ENCODE measurements at regions not wholly inside any gene's neighbourhood (a gene's known extent, or its start where the extent isn't known, plus 50 kb on each side); places are given as distances from the start of the nearest gene placed in this dataset.

DNA sequence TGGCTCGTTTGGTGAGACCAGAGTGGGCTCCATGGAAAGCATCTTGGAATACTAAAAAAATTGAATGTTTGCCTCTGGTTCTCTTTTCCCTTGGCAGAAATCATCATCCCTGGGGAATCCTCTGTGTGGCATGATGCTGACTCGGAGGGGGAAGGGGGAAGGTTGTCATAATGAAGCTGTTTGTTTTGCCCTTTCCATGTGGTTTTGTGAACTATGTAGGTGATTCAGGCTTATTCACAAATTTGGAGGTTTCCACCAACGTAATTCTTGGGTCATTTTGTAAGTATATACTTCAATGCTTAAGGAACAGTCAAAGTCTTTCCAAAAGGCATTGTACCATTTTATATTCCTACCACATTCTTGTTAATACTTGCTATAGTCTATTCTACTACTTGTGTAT lies 754.0 kb upstream of the FAT3 start:
- DNase-seq (ENCODE audit: low spot score): no peak

DNA sequence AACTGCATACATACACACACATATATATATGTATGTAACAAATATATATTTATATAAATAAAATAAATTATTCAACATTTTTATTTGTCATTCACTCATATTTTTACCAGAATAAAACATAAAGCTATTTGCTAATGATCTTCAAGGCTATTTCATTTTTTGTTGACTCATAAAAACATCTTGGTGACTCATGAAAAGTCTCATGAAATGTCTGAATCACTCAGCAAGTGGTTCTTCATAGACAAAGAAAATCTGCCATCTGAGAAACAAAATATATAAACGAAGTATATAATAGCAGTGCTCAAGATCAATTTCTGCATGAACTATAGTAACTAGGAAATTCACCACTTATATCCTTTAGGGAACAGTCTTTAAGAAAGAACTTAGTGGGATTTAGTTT lies 764.8 kb upstream of the FAT3 start:
- DNase-seq (ENCODE audit: low spot score): no peak

DNA sequence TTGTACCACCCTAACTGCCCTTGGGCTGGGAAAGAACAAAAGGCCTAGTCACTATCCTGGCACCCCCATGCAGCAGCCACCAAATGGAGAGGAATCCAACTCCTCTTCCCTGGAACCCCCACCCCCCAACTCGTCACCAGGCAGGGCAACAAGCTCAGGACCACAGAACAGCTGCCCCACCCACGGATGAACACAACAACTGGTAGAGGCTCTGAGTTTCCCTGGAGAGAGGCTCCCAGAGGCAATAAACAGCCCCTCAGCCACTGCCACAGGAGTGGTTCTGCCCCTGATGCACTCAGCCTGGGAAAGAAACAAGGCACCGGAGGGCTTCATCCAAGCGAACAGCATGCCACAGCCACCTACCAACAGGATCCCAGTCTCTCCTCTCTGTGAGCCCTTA lies 778.4 kb upstream of the FAT3 start:
- no peak for DNase-seq (ENCODE audit: low spot score)

DNA sequence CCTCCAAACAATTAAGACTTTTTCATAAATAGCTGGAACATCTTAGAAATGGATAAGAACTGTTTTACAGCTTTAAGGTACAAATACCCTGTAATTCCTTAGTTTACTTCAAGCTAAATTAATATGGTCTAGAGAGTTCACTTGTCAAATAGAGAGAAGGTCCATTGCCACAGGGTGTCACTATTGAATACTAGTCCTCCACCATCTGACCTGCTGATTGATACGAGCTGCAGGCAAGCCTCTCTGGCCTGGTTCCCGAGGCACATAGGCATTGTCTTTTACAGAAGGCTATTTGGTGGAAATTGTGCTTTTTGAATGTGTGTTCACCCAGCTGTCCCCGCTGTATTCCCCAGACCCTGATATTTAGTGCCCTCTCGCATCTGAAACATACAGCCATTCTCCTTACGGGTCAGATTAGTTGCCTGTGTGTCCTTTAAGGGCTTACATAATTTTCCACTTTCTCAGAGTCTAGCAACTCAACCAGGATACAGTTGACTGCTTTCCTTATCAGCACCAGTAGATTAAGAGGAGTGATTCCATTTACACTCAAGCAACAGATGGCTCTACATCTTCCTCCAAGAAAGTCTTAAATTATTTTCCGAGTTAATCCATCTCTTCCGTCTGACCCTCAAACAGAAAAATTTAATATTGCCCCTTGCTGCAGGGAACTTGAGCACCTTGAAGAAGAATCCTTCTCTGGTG lies 788.8 kb upstream of the FAT3 start:
- no peak for DNase-seq (ENCODE audit: low spot score)

DNA sequence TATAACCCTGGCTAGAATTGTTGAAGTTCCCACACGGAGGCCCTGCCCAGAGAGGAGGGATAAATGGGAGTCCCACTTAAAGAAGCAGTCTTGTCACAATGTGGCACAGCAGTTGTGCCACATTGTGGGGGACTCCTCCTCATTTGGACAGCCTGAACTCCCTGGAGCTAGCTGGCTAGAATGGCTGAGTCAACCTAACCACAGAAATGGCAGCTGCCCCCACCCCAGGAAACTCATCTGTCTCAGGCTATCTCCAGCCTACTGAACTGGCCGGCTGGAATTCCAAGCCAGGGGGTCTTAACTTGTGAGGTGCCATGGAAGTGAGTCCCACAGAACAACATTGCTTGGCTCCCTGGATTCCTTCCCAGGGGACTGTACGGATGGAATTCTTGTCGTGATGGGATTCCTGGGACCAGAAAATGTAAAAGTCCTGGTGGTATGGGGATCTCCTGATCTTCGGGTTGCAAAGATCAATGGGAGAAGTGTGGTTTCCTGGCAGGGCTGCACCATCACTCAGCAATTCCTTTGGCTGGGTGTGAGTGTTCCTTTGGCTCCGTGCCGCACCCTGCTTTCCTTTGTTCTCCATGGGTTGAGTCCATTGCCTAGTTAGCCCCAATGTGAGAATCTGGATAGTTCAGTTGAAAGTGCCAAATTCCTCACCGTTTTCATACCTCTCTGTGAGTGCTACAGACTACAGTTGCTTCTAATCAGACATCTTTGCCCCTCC lies 791.2 kb upstream of the FAT3 start:
- DNase-seq (ENCODE audit: low spot score): no peak

DNA sequence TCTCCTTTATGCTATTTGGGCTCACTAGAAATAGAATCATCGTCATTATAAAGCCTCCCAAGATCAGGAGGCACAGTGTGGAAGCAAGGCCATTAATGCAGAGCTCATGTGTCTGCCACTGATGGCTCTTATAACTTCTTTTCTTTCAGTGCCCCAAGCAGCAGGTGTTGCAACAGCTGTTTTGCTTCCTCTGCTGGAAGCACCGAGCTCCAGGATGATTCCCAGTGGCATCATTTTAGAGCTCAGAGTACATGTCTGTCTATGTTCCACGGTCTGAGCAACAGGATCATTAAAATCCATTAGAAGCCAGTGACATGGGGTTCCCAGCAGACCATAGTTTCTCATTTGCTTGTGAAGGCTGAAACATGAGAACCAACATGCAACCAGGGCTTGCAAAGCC lies 803.0 kb upstream of the FAT3 start:
- no peak for DNase-seq (ENCODE audit: low spot score)

DNA sequence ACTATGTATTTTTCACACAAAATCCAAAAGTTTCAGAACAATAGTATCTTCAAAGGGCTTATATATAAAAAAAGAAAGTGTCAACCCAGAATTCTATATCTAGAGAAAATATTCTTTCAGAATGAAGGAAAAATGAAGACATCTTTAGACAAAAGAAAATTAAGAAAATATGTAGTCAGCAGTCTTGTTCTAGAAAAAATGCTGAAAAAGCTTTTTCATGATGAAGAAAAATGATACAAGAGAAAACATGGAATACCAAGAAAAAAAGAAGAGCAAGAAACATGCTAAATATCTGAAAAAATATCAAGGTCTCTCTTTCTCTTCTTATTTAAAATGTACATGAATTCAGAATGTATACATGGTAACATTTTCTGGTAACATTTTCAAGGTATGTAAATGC lies 816.8 kb upstream of the FAT3 start:
- no peak for DNase-seq (ENCODE audit: low spot score)

DNA sequence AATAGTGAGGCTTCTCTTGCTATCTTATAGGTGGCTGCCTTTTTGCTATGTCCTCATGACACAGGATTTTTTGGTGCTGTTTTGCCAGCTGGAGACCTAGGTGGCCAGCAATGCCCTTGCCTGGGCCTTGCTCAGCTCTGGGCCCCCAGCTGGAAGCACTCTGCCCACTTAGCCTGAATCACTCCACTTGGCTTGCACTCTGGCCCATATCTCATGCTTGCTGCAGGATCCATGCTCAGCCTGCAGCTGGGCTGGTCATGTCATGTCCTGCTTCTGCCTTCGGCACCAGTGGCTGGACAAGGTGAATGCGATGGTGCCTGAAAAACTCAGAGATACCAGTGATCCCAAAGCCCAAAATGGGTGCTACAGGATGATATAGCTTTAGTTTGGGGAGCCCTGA lies 818.6 kb upstream of the FAT3 start:
- no peak for DNase-seq (ENCODE audit: low spot score)

DNA sequence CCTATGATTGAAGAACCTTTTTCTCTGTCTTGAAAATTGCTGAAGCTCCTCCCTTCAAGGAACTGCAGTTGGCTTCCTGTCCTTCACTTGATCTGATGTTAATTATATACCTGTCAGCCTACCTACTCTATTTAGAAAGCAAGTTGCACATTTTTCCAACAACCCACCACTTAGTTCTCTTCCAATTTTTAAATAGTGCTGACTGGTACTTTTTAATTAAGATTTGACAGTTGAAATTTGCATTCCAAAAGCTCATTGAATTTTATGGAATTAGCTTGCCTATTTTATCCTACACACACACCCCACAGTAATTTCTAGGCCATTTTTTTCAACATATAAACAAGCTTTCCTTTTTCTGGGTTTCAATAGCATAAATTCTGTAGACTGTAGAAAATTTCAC lies 820.3 kb upstream of the FAT3 start:
- no peak for DNase-seq (ENCODE audit: low spot score)

DNA sequence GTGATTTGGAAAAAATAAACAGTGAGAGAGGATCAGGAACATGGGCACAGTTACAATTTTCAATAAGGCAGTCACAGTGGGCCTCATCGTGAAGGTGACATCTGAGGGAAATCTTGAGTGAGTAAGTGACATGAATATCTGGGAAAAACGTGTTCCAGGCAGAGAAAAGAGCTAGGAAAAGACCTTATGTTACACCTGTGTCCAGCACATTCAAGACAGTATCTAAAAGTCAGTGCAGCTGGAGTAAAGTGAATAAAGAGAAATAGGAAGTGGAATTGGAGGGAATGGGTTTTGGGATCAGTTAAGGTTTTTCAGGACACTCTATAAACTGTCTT lies 827.5 kb upstream of the FAT3 start:
- no peak for DNase-seq (ENCODE audit: low spot score)

DNA sequence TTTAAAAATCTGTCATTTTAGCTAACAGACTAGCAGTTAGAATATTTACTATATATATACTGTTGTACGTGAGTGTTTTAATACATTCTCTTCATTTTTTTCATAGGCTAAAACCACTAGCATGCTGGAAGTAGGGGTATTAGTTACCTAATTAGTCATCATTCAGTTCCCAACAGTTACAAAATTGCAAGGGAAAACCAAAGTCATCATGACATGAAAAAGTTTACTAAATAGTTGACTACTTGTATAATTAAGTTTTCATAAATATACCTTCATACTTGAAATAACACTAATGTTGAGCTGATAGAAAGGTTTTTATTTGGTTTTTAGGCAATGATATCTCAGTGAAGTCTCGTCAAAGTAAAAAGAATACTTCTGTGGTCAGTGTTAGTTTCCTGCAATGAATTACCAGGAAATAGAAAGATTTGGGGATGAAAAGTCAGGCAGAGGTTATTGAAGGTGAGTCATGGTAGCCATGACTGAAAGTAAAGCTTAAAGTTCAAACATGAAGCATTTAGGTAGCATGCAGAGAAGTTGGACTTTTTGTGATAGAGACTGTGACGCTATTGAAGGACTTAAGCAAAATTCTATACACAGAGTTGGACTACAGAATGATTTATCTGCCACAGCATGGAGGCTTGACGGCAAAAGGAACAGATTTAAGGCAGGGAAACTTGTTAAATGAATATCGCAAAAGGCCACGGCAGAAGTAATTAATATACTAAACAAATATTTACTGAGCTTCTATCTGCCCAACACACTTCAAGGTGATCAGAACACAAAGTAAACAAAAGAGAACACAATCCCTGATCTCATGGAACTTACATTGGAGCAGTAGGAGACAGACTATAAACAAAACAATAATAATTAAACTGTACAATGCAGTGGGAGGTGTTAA lies 828.1 kb upstream of the FAT3 start:
- peak; percentile 11 for DNase-seq (ENCODE audit: low spot score)

DNA sequence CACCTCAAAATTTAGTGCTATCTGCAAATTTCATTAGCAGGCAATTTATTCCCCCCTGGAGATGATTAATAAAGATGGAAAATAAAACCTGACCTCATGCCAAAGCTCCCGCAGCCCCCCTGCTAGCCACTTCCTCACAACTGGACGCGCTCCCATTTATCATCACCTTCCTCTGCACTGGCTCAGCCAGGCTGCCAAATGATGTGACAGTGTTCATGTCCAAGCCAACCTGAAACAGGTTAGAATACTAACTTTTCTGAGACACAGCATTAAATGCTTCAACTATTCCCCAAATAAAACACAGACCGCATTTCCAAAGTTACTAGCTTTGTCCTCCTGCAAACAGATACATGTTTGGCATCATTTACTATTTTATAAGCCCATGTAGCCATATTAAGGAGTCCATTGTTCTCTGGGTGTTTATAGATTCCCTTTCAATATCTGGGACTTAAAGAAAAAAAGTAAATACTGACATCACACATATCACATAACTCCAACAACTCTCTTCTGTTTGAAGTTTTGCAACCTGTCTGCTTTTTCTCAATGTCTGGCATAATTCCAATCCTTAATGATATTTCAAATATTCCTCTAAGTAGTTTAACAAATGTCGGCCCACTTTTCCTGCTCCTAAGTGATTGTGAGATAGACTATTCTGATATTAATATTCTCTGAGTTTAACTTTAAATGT lies 829.7 kb upstream of the FAT3 start:
- DNase-seq (ENCODE audit: low spot score): no peak

DNA sequence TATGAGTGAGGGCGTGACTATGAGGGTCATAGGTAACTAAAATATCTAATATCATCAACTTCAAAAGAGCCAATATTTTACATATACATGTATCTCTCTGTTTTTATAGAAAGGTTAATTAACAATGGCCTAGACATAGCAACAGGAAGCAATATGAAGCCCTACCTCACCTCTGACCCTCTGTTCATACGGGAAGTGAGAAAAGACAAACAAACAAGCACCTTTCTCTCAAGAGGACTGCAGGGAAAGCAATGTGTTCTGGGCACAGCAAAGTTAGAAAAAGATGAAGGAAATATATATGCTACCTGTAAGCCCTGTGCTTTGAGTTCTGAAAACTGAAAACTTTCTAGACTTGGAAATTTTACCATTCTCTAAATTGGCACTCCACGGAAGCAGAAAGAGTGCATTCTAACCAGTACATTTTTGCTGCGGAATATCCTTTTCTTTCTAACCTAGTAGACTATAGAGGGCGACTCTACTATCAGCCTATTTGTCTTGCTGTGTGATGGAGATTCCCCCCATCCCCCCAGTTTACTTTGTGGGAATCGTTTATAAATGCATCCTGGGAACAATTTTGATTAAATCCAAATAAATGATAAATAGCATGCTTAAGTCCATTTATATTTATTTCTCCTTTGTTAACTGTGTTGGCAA lies 830.4 kb upstream of the FAT3 start:
- DNase-seq (ENCODE audit: low spot score): no peak

DNA sequence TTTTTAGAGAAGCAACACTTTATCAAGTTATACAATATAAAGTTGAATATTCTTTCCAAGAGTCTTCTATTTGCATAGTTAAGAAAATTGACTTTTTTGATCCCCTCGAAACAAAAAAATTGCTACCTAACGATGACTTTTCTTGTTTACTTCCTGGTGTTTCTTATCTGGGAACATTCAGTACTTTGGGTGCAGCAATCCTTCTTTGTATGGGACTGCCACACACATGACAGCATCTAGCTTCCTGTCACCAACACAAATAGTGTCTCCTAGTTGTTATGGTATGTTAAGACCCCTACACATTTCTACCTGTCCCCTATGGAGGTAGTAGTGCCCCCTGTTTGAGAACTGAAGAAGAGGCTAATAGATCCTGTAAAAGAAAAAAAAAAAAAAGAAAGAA lies 841.7 kb upstream of the FAT3 start:
- DNase-seq (ENCODE audit: low spot score): no peak

DNA sequence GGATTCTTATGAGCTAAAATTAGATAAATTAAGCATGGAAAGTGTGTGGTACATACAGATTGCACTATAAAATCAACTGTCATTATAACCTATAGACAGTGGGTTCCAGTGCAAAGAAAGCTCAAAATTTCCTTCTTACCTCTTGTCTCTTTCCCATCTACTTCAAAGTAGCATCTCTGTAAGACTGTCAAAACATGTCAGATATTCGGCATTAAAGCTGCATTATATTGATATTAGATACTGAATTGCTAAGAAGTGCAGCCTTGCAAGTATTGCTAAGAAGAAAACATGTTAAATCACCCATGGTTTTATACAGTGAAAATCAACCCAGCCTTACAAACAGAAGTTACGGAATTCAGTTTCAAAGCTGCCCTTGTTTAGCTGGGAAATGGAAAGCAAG lies 849.8 kb upstream of the FAT3 start:
- DNase-seq (ENCODE audit: low spot score): no peak

DNA sequence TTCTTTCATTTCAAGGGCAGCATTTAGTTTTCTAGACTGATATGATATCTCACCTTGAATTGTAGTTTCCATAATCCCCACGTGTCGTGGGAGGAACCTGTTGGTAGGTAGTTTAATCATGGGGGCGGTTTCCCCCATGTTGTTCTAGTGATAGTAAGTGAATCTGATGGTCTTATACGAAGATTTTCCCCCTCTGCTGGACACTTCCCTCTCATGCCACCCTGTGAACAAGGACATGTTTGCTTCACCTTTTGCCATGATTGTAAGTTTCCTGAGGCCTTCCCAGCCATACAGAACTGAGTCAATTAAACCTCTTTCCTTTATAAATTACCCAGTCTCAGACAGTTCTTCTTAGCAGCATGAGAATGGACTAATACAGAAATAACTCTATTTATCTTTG lies 851.1 kb upstream of the FAT3 start:
- DNase-seq (ENCODE audit: low spot score): no peak

DNA sequence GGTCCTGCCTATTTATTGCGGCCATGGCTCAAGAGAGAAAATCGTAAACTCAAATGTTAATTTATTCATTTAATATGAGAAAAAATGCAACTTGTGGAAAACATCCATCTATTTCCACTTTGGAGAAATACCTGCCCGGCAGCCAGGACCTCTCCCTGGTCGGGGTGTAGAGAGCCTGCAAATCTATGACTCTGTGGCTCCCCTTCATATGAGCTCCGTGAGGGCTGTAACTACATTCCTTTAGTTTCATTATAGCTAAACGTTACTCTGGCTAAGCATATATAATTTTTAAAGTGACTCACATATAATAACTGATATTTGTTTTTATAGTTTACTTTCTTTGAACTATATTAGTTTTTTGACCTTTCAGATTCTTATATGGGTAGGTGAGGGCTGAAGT lies 857.8 kb upstream of the FAT3 start:
- DNase-seq (ENCODE audit: low spot score): no peak

DNA sequence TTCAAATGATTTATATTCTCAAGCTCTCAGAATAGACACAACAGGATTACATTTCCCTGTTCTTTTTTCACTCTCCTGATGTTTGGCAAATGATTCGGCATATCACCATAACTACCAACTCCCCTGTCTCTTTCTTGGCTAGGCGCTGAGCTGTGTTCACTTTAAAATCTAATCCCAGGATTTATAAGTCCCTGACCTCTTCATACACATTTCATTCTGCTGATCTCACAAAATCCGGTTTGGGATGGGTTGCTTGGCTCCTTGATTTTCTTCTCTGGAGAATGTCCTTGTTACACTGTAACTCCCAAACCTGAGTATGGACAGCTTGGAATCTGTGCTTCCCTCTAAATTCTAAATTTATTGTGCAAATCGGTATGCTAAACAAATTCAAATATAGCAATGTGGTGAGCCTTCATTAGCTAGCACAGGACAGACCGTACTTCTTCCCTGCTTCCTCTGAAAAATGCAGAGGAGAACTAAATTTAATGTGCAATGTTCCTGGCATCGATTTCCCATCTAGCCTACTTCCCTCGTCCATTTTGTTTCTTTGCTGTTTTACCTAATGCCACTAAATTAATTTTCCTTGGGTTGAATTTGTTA lies 858.5 kb upstream of the FAT3 start:
- DNase-seq (ENCODE audit: low spot score): no peak

DNA sequence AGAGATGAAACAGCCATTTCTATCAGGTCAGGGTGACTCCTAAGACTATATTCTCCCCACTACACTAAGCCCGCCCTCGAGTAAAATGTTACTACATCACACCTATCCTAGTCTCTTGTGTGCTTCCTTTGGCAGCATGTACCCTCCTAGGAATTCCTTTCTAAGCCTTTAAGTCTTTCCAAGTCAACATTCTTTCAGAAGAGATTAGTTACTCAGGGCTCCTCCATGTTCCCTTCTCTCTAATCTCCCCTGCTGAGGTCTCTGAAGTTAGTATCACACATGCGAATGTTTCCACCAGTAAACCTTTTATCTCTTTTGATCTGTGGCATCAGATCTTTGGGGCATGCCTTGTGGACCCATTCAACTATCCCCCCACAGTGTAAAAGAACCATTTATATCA lies 873.7 kb upstream of the FAT3 start:
- no peak for DNase-seq (ENCODE audit: low spot score)

DNA sequence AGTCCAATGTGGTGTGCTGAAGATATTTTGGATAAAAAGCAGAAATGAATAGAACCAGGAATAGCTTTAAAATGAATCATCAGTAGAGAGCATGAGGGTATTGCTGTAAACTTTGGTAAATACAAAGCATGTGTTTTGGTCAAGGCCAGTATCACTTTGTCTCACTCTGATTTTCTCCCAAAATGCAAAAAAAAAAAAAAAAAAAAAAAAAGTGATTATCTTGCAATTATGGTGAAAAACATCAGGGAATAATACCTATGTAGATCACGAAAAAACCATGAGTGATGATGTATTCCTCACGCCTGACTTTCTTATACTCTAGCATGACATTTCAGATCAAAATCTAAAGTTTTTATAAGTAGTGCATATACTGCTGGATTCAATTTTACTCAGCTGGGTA lies 897.9 kb upstream of the FAT3 start:
- DNase-seq (ENCODE audit: low spot score): no peak

DNA sequence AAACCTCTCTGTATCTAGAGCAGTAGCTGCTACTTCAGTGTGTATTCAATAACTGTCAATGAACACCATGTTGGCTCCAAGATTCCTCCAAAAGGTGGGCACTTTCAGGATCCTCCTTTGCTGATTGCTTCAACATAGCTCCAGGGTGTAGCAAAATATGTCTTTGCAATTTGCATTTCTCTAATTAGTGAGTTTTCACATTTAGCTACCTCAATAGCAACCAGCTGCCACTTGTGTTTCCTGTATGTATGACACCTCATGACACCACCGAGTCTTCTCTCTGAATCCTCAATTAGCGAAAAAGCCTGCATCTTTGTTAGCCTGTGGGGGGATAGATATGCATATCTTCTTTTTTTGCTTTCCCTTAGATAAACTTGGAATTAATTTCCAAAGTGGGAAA lies 898.3 kb upstream of the FAT3 start:
- no peak for DNase-seq (ENCODE audit: low spot score)

DNA sequence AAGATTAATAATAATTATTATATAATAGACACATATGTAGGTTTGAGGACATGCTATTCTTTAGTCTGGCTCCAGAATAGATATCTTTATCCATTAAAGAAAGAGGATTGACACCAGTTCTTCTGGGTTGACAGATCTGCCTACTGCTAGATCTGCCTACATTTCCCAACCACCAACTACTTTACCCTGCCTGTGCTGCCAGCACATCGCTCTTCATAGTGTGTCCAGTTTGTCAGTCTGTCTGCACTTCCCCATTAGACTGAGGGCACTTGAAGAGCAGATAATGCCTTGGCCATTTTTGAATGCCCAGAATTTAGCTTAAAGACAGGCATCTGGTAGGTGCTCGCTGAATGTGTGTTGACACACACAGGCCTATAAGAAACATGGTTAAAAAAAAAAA lies 910.1 kb upstream of the FAT3 start:
- no peak for DNase-seq (ENCODE audit: low spot score)
